ENCODE measurements at regions not wholly inside any gene's neighbourhood (a gene's known extent, or its start where the extent isn't known, plus 50 kb on each side); places are given as distances from the start of the nearest gene placed in this dataset.

- TF ChIP-seq, protein P1, sequence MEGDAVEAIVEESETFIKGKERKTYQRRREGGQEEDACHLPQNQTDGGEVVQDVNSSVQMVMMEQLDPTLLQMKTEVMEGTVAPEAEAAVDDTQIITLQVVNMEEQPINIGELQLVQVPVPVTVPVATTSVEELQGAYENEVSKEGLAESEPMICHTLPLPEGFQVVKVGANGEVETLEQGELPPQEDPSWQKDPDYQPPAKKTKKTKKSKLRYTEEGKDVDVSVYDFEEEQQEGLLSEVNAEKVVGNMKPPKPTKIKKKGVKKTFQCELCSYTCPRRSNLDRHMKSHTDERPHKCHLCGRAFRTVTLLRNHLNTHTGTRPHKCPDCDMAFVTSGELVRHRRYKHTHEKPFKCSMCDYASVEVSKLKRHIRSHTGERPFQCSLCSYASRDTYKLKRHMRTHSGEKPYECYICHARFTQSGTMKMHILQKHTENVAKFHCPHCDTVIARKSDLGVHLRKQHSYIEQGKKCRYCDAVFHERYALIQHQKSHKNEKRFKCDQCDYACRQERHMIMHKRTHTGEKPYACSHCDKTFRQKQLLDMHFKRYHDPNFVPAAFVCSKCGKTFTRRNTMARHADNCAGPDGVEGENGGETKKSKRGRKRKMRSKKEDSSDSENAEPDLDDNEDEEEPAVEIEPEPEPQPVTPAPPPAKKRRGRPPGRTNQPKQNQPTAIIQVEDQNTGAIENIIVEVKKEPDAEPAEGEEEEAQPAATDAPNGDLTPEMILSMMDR (conservative IDR thresholded peaks at IDR 0.05 in 1 of 2, IDR thresholded peaks at IDR 0.05 in 1 of 2; ENCODE audit: extremely low read depth in 1 of 2, insufficient read depth in 1 of 2, low read depth in 1 of 2, low read length in 2 of 2) = no peak
- no peak for TF ChIP-seq EZH2 (IDR thresholded peaks at IDR 0.05; ENCODE audit: borderline replicate concordance, low read length)
These were observed 70.4 kb upstream of the GREM2 start for GRCh38 chr1:240682166-240682858.
